ENCODE measurements at regions not wholly inside any gene's neighbourhood (a gene's known extent, or its start where the extent isn't known, plus 50 kb on each side); places are given as distances from the start of the nearest gene placed in this dataset.
"Not testable (repeated sequence)": the region's sequence is repeated elsewhere in the genome, so short reads cannot be mapped to it uniquely, and the experiment has no call there.

- DNase-seq: no peak
These were observed 143.6 kb downstream of the TFAP2B start for GRCh38 chr6:50962213-50962759.

- DNase-seq: no peak
These were observed 145.3 kb downstream of the TFAP2B start for GRCh38 chr6:50963952-50964351.

GRCh38 chr6:50965495-50965894, 146.8 kb downstream of the TFAP2B start:
- DNase-seq: no peak

- no peak for DNase-seq
These were observed 147.9 kb downstream of the TFAP2B start for GRCh38 chr6:50966532-50966931.

- no peak for DNase-seq
These were observed 148.3 kb downstream of the TFAP2B start for GRCh38 chr6:50966986-50967385.

DNA sequence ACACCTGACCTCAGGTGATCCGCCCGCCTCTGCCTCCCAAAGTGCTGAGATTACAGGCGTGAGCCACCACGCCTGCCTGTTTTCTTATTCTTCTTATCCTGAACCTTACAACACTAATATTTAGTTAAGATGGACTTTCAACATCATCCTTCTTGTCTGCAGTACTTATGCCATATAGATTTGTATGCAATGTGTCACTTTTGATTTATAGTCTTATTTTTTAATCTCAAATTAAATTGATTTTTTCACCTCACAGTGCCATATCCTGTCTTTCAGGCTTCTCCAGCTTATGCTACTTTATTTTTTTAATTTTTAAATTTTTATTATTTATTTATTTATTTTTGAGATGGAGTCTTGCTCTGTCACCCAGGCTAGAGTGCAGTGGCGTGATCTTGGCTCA, 149.6 kb downstream of the TFAP2B start:
- not testable (repeated sequence) for DNase-seq

- DNase-seq: no peak
These were observed 152.2 kb downstream of the TFAP2B start for GRCh38 chr6:50970908-50971307.

DNA sequence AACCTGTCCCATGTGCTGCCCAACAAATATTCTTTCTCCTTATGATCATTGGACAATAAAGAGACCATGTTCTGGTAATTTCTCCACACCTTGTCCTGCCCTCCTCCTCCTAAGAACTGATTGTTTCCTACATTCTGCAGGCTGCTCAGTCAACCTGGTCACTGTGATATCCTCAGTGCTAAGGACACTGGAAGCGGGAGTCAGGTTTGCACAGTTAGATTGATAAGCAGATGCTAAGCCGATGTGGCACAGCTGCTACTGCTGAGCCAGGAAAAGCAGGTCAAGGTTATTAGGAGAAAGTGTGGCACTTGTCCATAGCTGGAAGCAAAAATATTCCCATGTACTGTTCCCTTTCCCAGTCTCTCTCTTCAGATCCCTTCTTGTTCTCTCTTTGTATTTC, 154.8 kb downstream of the TFAP2B start:
- no peak for DNase-seq

DNA sequence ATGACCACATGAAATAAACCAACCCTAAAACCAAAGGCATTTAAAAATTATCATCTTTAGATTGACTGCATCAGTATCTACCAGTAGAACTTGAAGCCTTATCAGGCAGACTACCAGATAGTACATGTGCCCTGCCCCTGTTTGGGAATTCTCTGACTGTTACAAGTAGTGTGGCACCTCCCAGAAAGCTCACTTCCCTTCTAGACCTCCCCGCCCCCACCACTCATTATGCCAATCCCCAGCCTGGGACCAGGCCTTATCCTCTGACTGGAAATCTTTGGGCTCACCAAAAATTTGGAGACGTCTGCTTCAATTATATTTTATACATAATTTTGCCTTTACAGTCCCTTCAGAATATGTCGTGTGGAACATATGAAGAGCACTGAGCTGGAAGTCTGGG, 155.6 kb downstream of the TFAP2B start:
- no peak for DNase-seq

GRCh38 chr6:50975216-50975615, 156.5 kb downstream of the TFAP2B start:
- no peak for DNase-seq

- DNase-seq: no peak
These were observed 158.2 kb downstream of the TFAP2B start for GRCh38 chr6:50976907-50977306.

GRCh38 chr6:50977796-50978195, 159.1 kb downstream of the TFAP2B start:
- DNase-seq: no peak

DNA sequence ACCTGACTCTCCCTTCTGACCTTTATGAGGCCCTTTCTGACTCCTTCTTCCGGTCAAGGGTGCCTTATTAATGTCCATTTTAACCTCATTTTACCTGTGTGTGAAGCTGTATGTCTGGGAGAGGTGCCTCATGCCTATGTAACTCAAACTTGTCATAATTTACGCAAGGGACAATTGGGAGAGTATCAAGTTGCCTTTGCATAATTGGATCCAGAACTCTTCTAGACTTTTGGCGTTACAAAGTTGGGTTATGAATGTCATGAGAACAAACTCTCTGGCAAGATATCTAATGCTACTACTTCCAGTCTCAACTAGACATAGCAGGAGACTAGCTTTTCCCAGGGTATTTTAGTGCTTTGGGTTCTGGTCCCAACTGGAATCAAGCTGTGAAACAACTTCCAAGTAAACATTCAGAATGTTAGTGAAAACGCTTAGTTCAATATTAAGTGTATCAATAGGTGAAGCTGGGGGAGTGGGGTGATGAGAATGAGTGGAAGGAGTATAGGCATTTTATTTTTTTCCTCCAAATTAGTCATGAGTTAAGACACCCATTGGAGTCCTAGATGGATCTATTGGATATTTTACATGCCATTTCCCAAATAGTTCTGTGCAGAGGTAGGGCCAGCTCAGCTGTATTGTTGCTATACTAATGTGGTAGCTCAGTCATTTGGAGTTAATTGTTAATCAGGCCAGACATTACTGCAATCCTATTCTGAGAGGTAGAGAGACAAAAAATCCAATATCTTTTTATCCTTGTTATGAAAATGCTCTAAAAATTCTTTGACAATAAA, 159.9 kb downstream of the TFAP2B start:
- DNase-seq: no peak

- no peak for DNase-seq
These were observed 160.5 kb downstream of the TFAP2B start for GRCh38 chr6:50979171-50979525.

DNA sequence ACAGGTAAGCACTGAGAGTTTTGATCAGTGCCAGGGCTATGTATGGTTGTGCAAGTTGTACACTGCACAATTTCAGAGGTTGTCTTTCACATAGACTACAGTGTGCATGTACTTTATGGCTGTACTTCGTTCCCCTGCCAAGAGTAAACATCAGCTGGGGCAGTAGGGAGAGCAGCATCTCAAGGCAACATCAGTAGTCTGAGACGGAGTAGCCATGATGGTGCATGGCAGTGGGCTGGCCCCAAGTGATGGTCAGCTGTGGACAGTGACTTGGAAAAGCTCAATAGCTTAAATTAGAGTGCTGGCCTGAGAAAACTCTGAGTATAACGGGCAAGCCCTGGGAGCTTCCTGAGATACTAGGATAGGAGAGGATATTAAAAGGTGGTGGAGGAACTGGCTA, 165.5 kb downstream of the TFAP2B start:
- no peak for DNase-seq

- DNase-seq: no peak
These were observed 167.6 kb downstream of the TFAP2B start for GRCh38 chr6:50986319-50986718.

DNA sequence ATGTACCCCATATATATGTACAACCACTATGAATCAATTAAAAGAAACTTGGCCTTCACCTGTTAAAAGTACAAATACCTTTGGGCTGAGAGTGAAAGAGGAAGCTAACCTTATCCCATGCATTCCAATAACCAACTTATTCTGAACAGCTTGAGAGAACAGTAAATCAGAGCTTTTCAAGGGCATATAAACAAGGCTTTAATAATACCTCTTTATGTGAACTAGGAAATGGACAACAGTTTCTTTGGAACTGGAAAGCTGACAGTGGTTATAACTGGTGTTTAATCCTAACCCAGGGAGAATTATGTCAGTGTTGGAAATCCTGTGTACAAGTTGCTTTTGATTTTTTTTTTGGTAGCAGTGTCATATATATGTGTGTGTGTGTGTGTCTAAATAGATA, 170.5 kb downstream of the TFAP2B start:
- no peak for DNase-seq

DNA sequence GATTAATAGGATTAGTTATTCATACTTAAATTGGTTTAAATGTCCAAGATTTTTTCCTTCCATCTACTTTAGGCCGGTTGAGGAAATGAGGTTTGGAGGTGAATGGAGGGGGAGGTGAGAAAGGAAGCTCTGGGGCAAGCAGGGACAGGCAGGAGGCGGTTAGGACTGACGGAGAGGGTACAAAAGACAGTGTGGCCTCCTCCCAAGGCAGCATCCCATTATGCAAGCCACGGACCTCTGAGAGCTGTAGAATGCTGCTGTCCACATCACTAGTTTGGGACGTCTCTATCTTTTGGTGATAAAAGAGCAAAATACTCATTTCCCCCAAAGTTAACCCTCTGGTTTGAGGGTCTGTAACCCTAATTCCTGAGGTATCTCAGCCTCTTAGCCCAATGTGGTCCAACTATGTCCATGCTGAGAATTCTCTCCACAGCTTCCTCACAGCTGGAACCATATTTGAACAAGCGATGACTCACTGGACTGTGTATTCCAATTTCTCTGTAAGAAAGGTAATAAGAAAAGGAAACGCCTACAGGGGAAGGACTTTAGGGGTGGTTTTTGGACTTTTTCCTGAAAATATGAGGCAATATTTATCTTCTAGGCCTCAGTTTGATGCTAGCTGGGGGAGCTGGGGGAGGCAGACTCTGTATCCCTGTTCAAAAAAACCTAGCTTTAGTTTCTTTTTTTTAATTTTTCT, 172.2 kb downstream of the TFAP2B start:
- no peak for DNase-seq

DNA sequence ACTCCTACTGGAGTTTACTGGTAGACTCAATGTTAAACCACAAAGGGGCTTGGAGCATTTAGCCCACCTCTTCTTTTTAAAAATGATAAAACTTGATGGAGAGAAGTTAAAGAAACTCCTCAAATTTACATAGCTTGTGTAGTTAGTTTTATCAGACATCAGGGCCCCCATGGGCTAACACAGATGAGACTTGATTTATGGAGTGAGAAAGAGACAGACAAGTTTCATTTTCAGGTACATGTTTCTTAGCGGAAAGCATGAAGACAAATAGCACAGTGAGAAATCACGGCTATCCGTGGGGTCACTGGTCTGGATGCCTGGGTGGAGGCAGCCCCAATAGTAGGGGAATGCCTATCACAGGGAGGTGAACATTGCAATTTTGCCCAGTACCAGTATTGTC, 173.6 kb downstream of the TFAP2B start:
- DNase-seq: no peak

GRCh38 chr6:50992704-50993625, 174.3 kb downstream of the TFAP2B start:
- no peak for DNase-seq

GRCh38 chr6:50993941-50994720, 175.5 kb downstream of the TFAP2B start:
- DNase-seq: no peak

- no peak for DNase-seq
These were observed 176.4 kb downstream of the TFAP2B start for GRCh38 chr6:50995036-50995435.
